ENCODE measurements at regions not wholly inside any gene's neighbourhood (a gene's known extent, or its start where the extent isn't known, plus 50 kb on each side); places are given as distances from the start of the nearest gene placed in this dataset.

- TF ChIP-seq CTCF (conservative IDR thresholded peaks at IDR 0.05), result no peak
- no peak overlapping the region for H3K27ac ChIP-seq
These were observed 77.1 kb upstream of the NBL1 start for GRCh38 chr1:19567041-19567440.

GRCh38 chr1:19564366-19564765 lies 79.0 kb upstream of the CAPZB start:
- H3K27ac ChIP-seq, result no peak overlapping the region
- no peak for TF ChIP-seq CTCF (conservative IDR thresholded peaks at IDR 0.05)

GRCh38 chr1:19563324-19564097 lies 78.2 kb upstream of the CAPZB start:
- H3K27ac ChIP-seq, result no peak overlapping the region
- no peak for TF ChIP-seq CTCF (conservative IDR thresholded peaks at IDR 0.05)

- H3K27ac ChIP-seq, result no peak overlapping the region
- no peak for TF ChIP-seq CTCF (conservative IDR thresholded peaks at IDR 0.05)
These were observed 77.5 kb upstream of the CAPZB start for GRCh38 chr1:19562847-19563246.

GRCh38 chr1:19560480-19560879 lies 75.1 kb upstream of the CAPZB start:
- no peak for TF ChIP-seq CTCF (conservative IDR thresholded peaks at IDR 0.05)
- peak overlapping the region; percentile 20 for H3K27ac ChIP-seq

GRCh38 chr1:19559641-19560040 lies 74.3 kb upstream of the CAPZB start:
- TF ChIP-seq CTCF (conservative IDR thresholded peaks at IDR 0.05), result no peak
- no peak overlapping the region for H3K27ac ChIP-seq

GRCh38 chr1:19557609-19558051 lies 72.3 kb upstream of the CAPZB start:
- no peak overlapping the region for H3K27ac ChIP-seq
- TF ChIP-seq CTCF (conservative IDR thresholded peaks at IDR 0.05), result no peak

All from VCaP (cell line).